ENCODE measurements at regions not wholly inside any gene's neighbourhood (a gene's known extent, or its start where the extent isn't known, plus 50 kb on each side); places are given as distances from the start of the nearest gene placed in this dataset.

- Mint-ChIP-seq H3K36me3 (no peaks in the 10 kb centered on the region), H3K4me1 (peaks cover 8% of the 10 kb centered on the region), H3K27ac (no peak overlapping the region), H3K27me3 (ENCODE audit: low read depth) (peaks cover 8% of the 10 kb centered on the region), H3K9me3 (no peaks in the 10 kb centered on the region), H3K4me3 (no peak overlapping the region)
- no peak for DNase-seq (ENCODE audit: low spot score in 2 of 2, unreplicated experiment in 2 of 2)
- no peak for TF ChIP-seq CTCF (IDR thresholded peaks at IDR 0.05; ENCODE audit: unreplicated experiment)
These were observed 57.8 kb upstream of the SPRED2 start for GRCh38 chr2:65490222-65490621.

GRCh38 chr2:65489269-65489668 is 56.9 kb upstream of the SPRED2 start:
- Mint-ChIP-seq H3K36me3 (no peaks in the 10 kb centered on the region), H3K4me1 (peaks cover 5% of the 10 kb centered on the region), H3K4me3 (no peak overlapping the region), H3K9me3 (no peaks in the 10 kb centered on the region), H3K27ac (no peak overlapping the region), H3K27me3 (ENCODE audit: low read depth) (peaks cover 8% of the 10 kb centered on the region)
- no peak for DNase-seq (ENCODE audit: low spot score in 2 of 2, unreplicated experiment in 2 of 2)
- no peak for TF ChIP-seq CTCF (IDR thresholded peaks at IDR 0.05; ENCODE audit: unreplicated experiment)

GRCh38 chr2:65488527-65488926 is 56.1 kb upstream of the SPRED2 start:
- no peak for TF ChIP-seq CTCF (IDR thresholded peaks at IDR 0.05; ENCODE audit: unreplicated experiment)
- Mint-ChIP-seq H3K36me3 (no peaks in the 10 kb centered on the region), H3K4me1 (peaks cover 5% of the 10 kb centered on the region), H3K4me3 (no peak overlapping the region), H3K27me3 (ENCODE audit: low read depth) (peaks cover 10% of the 10 kb centered on the region), H3K9me3 (no peaks in the 10 kb centered on the region), H3K27ac (no peak overlapping the region)
- DNase-seq (ENCODE audit: low spot score in 2 of 2, unreplicated experiment in 2 of 2), result no peak

GRCh38 chr2:65487404-65487803 is 55.0 kb upstream of the SPRED2 start:
- H3K9me3 Mint-ChIP-seq, result no peaks in the 10 kb centered on the region
- DNase-seq (ENCODE audit: low spot score in 2 of 2, unreplicated experiment in 2 of 2), result no peak
- TF ChIP-seq CTCF (IDR thresholded peaks at IDR 0.05; ENCODE audit: unreplicated experiment), result no peak
- no peaks in the 10 kb centered on the region for H3K36me3 Mint-ChIP-seq
- no peak overlapping the region for H3K27ac Mint-ChIP-seq
- peaks cover 15% of the 10 kb centered on the region for H3K27me3 Mint-ChIP-seq (ENCODE audit: low read depth)
- H3K4me3 Mint-ChIP-seq, result no peak overlapping the region
- H3K4me1 Mint-ChIP-seq, result peaks cover 5% of the 10 kb centered on the region

- H3K27me3 Mint-ChIP-seq (ENCODE audit: low read depth), result peaks cover 15% of the 10 kb centered on the region
- no peaks in the 10 kb centered on the region for H3K9me3 Mint-ChIP-seq
- no peak for DNase-seq (ENCODE audit: low spot score in 2 of 2, unreplicated experiment in 2 of 2)
- TF ChIP-seq CTCF (IDR thresholded peaks at IDR 0.05; ENCODE audit: unreplicated experiment), result no peak
- H3K36me3 Mint-ChIP-seq, result no peaks in the 10 kb centered on the region
- H3K4me1 Mint-ChIP-seq, result peaks cover 5% of the 10 kb centered on the region
- no peak overlapping the region for H3K27ac Mint-ChIP-seq
- no peak overlapping the region for H3K4me3 Mint-ChIP-seq
These were observed 54.4 kb upstream of the SPRED2 start for GRCh38 chr2:65486802-65487201.

GRCh38 chr2:65486282-65486681 is 53.9 kb upstream of the SPRED2 start:
- H3K4me3 Mint-ChIP-seq, result no peak overlapping the region
- peaks cover 15% of the 10 kb centered on the region for H3K27me3 Mint-ChIP-seq (ENCODE audit: low read depth)
- no peaks in the 10 kb centered on the region for H3K36me3 Mint-ChIP-seq
- peaks cover 5% of the 10 kb centered on the region for H3K4me1 Mint-ChIP-seq
- no peak for DNase-seq (ENCODE audit: low spot score in 2 of 2, unreplicated experiment in 2 of 2)
- no peak for TF ChIP-seq CTCF (IDR thresholded peaks at IDR 0.05; ENCODE audit: unreplicated experiment)
- H3K27ac Mint-ChIP-seq, result no peak overlapping the region
- no peaks in the 10 kb centered on the region for H3K9me3 Mint-ChIP-seq

All from mesothelial cell of epicardium (in vitro differentiated cells).